SK-N-SH (cell line): ENCODE measurements at regions not wholly inside any gene's neighbourhood (a gene's known extent, or its start where the extent isn't known, plus 50 kb on each side); places are given as distances from the start of the nearest gene placed in this dataset.

Experiments used
- CTCF ChIA-PET: fragments of 300-600, 350-600 bp; formaldehyde crosslinking; extraction: SDS; loops from one replicate; lab custom pipeline; 2021; lab: Yijun Ruan, JAX
- POLR2A ChIA-PET: fragments of 350-600 bp; sonication (Branson Sonifier 250); formaldehyde crosslinking; extraction: SDS; loops from one replicate; lab custom pipeline; 2020; ENCODE audit warnings: antibody characterized with exemption, inconsistent platforms; lab: Yijun Ruan, JAX
- DNase-seq: peaks from one replicate; pipeline ENCODE4 v3.0.0; 2012
- H2AFZ ChIP-seq: fragments of 200-600 bp; sonication (generic); 2 replicates; pipeline ENCODE4 v1.8.1; 2016; ENCODE audit warnings: antibody characterized with exemption, mild to moderate bottlenecking, low read depth
- H3F3A ChIP-seq: fragments of 200-600 bp; sonication (generic); replicated peaks from 2 replicates; pipeline ENCODE3; 2016; ENCODE audit warnings: antibody characterized with exemption, mild to moderate bottlenecking; ENCODE audit not compliant: insufficient read depth
- H3K27ac ChIP-seq, 2 experiments: fragments of 200-500 bp in 1 of 2; fragments of 200-600 bp in 1 of 2; sonication (Bioruptor generic) in 1 of 2; sonication (generic), shearing (Covaris generic) in 1 of 2; 2 replicates each; pipeline versions ENCODE4 v1.5.1 to v1.6.1; 2014 to 2016; ENCODE audit warnings: low read depth in 2 of 2, inconsistent platforms in 1 of 2, low read length in 1 of 2, mild to moderate bottlenecking in 1 of 2, mixed read lengths in 1 of 2
- H3K27me3 ChIP-seq: fragments of 200-600 bp; sonication (generic), shearing (Covaris generic); 2 replicates; pipeline ENCODE4 v1.6.1; 2016; ENCODE audit warnings: mixed run types; ENCODE audit not compliant: insufficient read depth
- H3K36me3 ChIP-seq, 2 experiments: fragments of 200-500 bp in 1 of 2; fragments of 200-600 bp in 1 of 2; sonication (Bioruptor generic) in 1 of 2; sonication (generic) in 1 of 2; replicated peaks in 1 of 2; 2 replicates each; pipeline versions ENCODE3 to v1.5.1; 2014 to 2016; ENCODE audit warnings: low read length in 1 of 2, mild to moderate bottlenecking in 1 of 2; ENCODE audit not compliant: insufficient read depth in 2 of 2, control insufficient read depth in 1 of 2
- H3K4me1 ChIP-seq, 2 experiments: fragments of 200-500 bp in 1 of 2; fragments of 200-600 bp in 1 of 2; sonication (Bioruptor generic) in 1 of 2; sonication (generic), shearing (Covaris generic) in 1 of 2; 2 replicates each; pipeline versions ENCODE4 v1.5.1 to v1.6.1; 2014 to 2016; ENCODE audit warnings: low read depth in 1 of 2, low read length in 1 of 2, mixed run types in 1 of 2; ENCODE audit not compliant: insufficient read depth in 2 of 2, control insufficient read depth in 1 of 2
- H3K4me2 ChIP-seq: fragments of 200-600 bp; sonication (generic), shearing (Covaris generic); 2 replicates; pipeline ENCODE4 v1.6.1; 2017; ENCODE audit warnings: mixed run types
- H3K4me3 ChIP-seq, 2 experiments: fragments of 200-500 bp in 1 of 2; fragments of 200-600 bp in 1 of 2; sonication (Bioruptor generic) in 1 of 2; sonication (generic), shearing (Covaris generic) in 1 of 2; 2 replicates each; pipeline versions ENCODE4 v1.5.1 to v1.8.1; 2014 to 2016; ENCODE audit warnings: low read depth in 2 of 2, inconsistent platforms in 1 of 2, low read length in 1 of 2, mild to moderate bottlenecking in 1 of 2, mixed read lengths in 1 of 2, moderate library complexity in 1 of 2
- H3K79me2 ChIP-seq: fragments of 200-600 bp; sonication (generic); 2 replicates; pipeline ENCODE4 v1.8.1; 2017; ENCODE audit warnings: mild to moderate bottlenecking; ENCODE audit not compliant: insufficient read depth
- H3K9ac ChIP-seq: fragments of 200-600 bp; sonication (generic); 2 replicates; pipeline ENCODE4 v1.6.1; 2017; ENCODE audit warnings: mixed run types
- H3K9me2 ChIP-seq: fragments of 200-600 bp; sonication (generic); 2 replicates; pipeline ENCODE4 v1.6.1; 2017; ENCODE audit warnings: mixed run types
- H3K9me3 ChIP-seq: fragments of 200-600 bp; sonication (generic); 2 replicates; pipeline ENCODE4 v1.6.1; 2017; ENCODE audit warnings: mixed run types, mild to moderate bottlenecking, moderate library complexity
- H4K20me1 ChIP-seq: fragments of 200-600 bp; sonication (generic); 2 replicates; pipeline ENCODE4 v1.6.1; 2017; ENCODE audit warnings: mild to moderate bottlenecking, mixed run types; ENCODE audit not compliant: insufficient read depth
- ELF1 ChIP-seq: IDR thresholded peaks from 2 replicates; pipeline ENCODE4 v1.4.0; 2012
- EZH2phosphoT487 ChIP-seq: fragments of 200-600 bp; sonication (generic); IDR thresholded peaks from 2 replicates; pipeline ENCODE4 v1.6.1; 2017; ENCODE audit warnings: low read depth, mixed run types, mild to moderate bottlenecking, antibody characterized with exemption, moderate library complexity, borderline replicate concordance
- FOXJ3 ChIP-seq: sonication (generic); formaldehyde crosslinking; IDR thresholded peaks from 2 replicates; pipeline ENCODE4 v1.5.1; 2020; ENCODE audit warnings: mild to moderate bottlenecking, missing genetic modification reagents
- FOXM1 ChIP-seq: IDR thresholded peaks from 2 replicates; pipeline ENCODE4 v1.4.0; 2012; ENCODE audit warnings: low read depth, mild to moderate bottlenecking
- GATA2 ChIP-seq: sonication (generic); formaldehyde crosslinking; IDR thresholded peaks from 2 replicates; pipeline ENCODE4 v1.5.0; 2020; ENCODE audit warnings: mild to moderate bottlenecking, missing genetic modification reagents
- MAX ChIP-seq: IDR thresholded peaks from 2 replicates; pipeline ENCODE4 v1.4.0; 2012; ENCODE audit warnings: low read depth
- MEF2A ChIP-seq: IDR thresholded peaks from 2 replicates; pipeline ENCODE4 v1.4.0; 2012; ENCODE audit warnings: low read depth, borderline replicate concordance
- NFIC ChIP-seq: IDR thresholded peaks from 2 replicates; pipeline ENCODE4 v1.4.0; 2012; ENCODE audit warnings: borderline replicate concordance
- NRF1 ChIP-seq: IDR thresholded peaks from 2 replicates; pipeline ENCODE4 v1.6.1; 2012; ENCODE audit warnings: low read depth, mild to moderate bottlenecking, low read length
- RAD21 ChIP-seq: IDR thresholded peaks from 2 replicates; pipeline ENCODE4 v1.6.1; 2012; ENCODE audit warnings: mild to moderate bottlenecking, low read length
- RCOR1 ChIP-seq: fragments of 150-350 bp; IDR thresholded peaks from 2 replicates; pipeline ENCODE4 v1.6.1; 2017; ENCODE audit warnings: antibody characterized with exemption, low read length
- REST ChIP-seq: IDR thresholded peaks from 2 replicates; pipeline ENCODE4 v1.6.1; 2012; ENCODE audit warnings: mild to moderate bottlenecking, low read depth, low read length, moderate library complexity
- RFX5 ChIP-seq: IDR thresholded peaks from 2 replicates; pipeline ENCODE4 v1.6.1; 2012; ENCODE audit warnings: mild to moderate bottlenecking, improper control_type of control experiment, low read length
- RXRA ChIP-seq: IDR thresholded peaks from 2 replicates; pipeline ENCODE4 v1.4.0; 2012; ENCODE audit warnings: low read depth, mild to moderate bottlenecking, borderline replicate concordance
- SIN3A ChIP-seq: IDR thresholded peaks from 2 replicates; pipeline ENCODE4 v1.6.1; 2012; ENCODE audit warnings: low read depth, mild to moderate bottlenecking, low read length, moderate library complexity, borderline replicate concordance
- TEAD4 ChIP-seq: IDR thresholded peaks from 2 replicates; pipeline ENCODE4 v1.4.0; 2012; ENCODE audit warnings: mild to moderate bottlenecking, borderline replicate concordance; ENCODE audit not compliant: insufficient read depth
- USF1 ChIP-seq: IDR thresholded peaks from 2 replicates; pipeline ENCODE4 v1.4.0; 2012; ENCODE audit warnings: low read depth, borderline replicate concordance
- USF2 ChIP-seq: fragments of 150-350 bp; IDR thresholded peaks from 2 replicates; pipeline ENCODE4 v1.6.1; 2017; ENCODE audit warnings: antibody characterized with exemption, low read length, low read depth, borderline replicate concordance
- WGBS: methylation state at CpG from one replicate; pipeline ENCODE4 v1.1.6; 2017; ENCODE audit warnings: low lambda C conversion rate; 5-methylcytosine and 5-hydroxymethylcytosine counted together
- TF ChIP-seq, protein P1 (sequence below): fragments of 200-600 bp; sonication (generic); IDR thresholded peaks from 2 replicates; pipeline ENCODE4 v1.6.1; 2017; ENCODE audit warnings: antibody characterized with exemption, mild to moderate bottlenecking, moderate library complexity

DNA sequence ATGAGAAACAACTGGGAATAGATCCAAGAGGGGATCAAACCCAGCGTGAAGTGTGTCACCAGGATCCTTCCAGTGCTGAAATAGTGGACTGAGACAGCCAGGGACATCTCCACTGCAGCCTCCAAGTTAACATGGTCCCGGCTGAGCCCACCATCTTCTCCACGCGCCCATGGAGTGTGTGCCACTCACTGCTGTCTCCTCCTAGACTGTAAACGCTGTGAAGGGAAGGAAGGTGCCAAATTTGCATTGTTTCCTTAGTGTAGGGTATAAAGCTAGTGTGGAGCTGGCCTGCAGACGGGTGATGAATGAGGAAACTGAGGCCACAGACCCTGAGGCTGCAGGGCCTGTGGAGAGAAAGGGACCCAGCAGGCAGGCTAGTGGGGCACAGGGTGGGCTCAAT lies 183.6 kb downstream of the FOXD2 start:
- TF ChIP-seq RXRA (no peak), RCOR1 (no peak), USF2 (no peak), TEAD4 (no peak), RFX5 (no peak), SIN3A (no peak), FOXJ3 (no peak), MAX (no peak), NFIC (no peak), REST (no peak), GATA2 (CRISPR knock-in tag) (no peak), FOXM1 (no peak), ELF1 (no peak), NRF1 (no peak), RAD21 (no peak), EZH2phosphoT487 (no peak), MEF2A (no peak), USF1 (no peak)
- TF ChIP-seq, protein P1, sequence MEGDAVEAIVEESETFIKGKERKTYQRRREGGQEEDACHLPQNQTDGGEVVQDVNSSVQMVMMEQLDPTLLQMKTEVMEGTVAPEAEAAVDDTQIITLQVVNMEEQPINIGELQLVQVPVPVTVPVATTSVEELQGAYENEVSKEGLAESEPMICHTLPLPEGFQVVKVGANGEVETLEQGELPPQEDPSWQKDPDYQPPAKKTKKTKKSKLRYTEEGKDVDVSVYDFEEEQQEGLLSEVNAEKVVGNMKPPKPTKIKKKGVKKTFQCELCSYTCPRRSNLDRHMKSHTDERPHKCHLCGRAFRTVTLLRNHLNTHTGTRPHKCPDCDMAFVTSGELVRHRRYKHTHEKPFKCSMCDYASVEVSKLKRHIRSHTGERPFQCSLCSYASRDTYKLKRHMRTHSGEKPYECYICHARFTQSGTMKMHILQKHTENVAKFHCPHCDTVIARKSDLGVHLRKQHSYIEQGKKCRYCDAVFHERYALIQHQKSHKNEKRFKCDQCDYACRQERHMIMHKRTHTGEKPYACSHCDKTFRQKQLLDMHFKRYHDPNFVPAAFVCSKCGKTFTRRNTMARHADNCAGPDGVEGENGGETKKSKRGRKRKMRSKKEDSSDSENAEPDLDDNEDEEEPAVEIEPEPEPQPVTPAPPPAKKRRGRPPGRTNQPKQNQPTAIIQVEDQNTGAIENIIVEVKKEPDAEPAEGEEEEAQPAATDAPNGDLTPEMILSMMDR, result no peak
- H2AFZ ChIP-seq, result no peak overlapping the region
- 49% methylated on average over 6 of the region's 6 CpGs for WGBS
- no peaks in the 10 kb centered on the region for H3K9me3 ChIP-seq
- ChIA-PET CTCF (no interaction called here), POLR2A (no interaction called here)
- H3K4me3 ChIP-seq, result no peak overlapping the region
- peaks cover 0 to 14% of the 10 kb centered on the region in 2 experiments; a peak in 1 of 4 replicates for H3K4me1 ChIP-seq
- no peaks in the 10 kb centered on the region; the same call in 1 of the 2 replicates for H3K27me3 ChIP-seq
- no peaks in the 10 kb centered on the region for H3K9me2 ChIP-seq
- H3K36me3 ChIP-seq, result no peaks in the 10 kb centered on the region
- H3K27ac ChIP-seq, result no peak overlapping the region
- no peak overlapping the region for H3K9ac ChIP-seq
- no peaks in the 10 kb centered on the region for H4K20me1 ChIP-seq
- H3K4me2 ChIP-seq, result no peak overlapping the region
- H3K79me2 ChIP-seq, result no peaks in the 10 kb centered on the region
- no peak for DNase-seq
- H3F3A ChIP-seq, result no peaks in the 10 kb centered on the region
